HEK293 (cell line): ENCODE measurements at regions not wholly inside any gene's neighbourhood (a gene's known extent, or its start where the extent isn't known, plus 50 kb on each side); places are given as distances from the start of the nearest gene placed in this dataset.
A peak's percentile ranks its signal among the peaks of the same experiment; 100 is the strongest.

Source experiments
- CTCF ChIA-PET: fragments of 350-600 bp; formaldehyde crosslinking; extraction: SDS; loops from one replicate; lab custom pipeline; 2021; ENCODE audit warnings: antibody characterized with exemption; lab: Yijun Ruan, JAX
- POLR2A ChIA-PET: fragments of 300-600 bp; formaldehyde crosslinking; extraction: SDS; loops from one replicate; lab custom pipeline; 2020; ENCODE audit warnings: antibody characterized with exemption, inconsistent platforms; lab: Yijun Ruan, JAX
- H3K27ac ChIP-seq: fragments of 200-500 bp; sonication (Bioruptor generic); 2 replicates; pipeline ENCODE4 v1.5.1; 2014; ENCODE audit warnings: low read depth, low read length, control low read depth, inconsistent platforms; ENCODE audit errors: extremely low read depth
- H3K36me3 ChIP-seq, 2 experiments: fragments of 200-500 bp in 1 of 2; sonication (Bioruptor generic) in 1 of 2; 1 replicate in 1 of 2; 2 replicates in 1 of 2; pipeline ENCODE4 v1.5.1; 2014 to 2017; ENCODE audit warnings: inconsistent platforms in 2 of 2, low read length in 2 of 2; ENCODE audit not compliant: control insufficient read depth in 2 of 2, insufficient read depth in 1 of 2
- H3K4me1 ChIP-seq: fragments of 200-500 bp; sonication (Bioruptor generic); 2 replicates; pipeline ENCODE4 v1.5.1; 2014; ENCODE audit warnings: mild to moderate bottlenecking, low read length, inconsistent platforms; ENCODE audit not compliant: control insufficient read depth, insufficient read depth
- H3K4me3 ChIP-seq: 2 replicates; pipeline ENCODE4 v1.5.1; 2011; ENCODE audit warnings: low read depth, mild to moderate bottlenecking, control low read depth, low read length, moderate library complexity
- H3K9me3 ChIP-seq: fragments of 200-500 bp; sonication (Bioruptor generic); 2 replicates; pipeline ENCODE4 v1.5.1; 2014; ENCODE audit warnings: low read depth, low read length, inconsistent platforms; ENCODE audit not compliant: control insufficient read depth, insufficient read depth
- BCL11B ChIP-seq: fragments of 450-650 bp; formaldehyde crosslinking; IDR thresholded peaks from 2 replicates; pipeline ENCODE4 v1.5.1; 2016; ENCODE audit warnings: low read depth, missing biosample characterization, missing genetic modification characterization
- CTCF ChIP-seq: fragments of 450-650 bp; formaldehyde crosslinking; IDR thresholded peaks from 2 replicates; pipeline ENCODE4 v1.5.1; 2016; ENCODE audit warnings: missing biosample characterization, missing genetic modification characterization
- REST ChIP-seq: fragments of 450-650 bp; formaldehyde crosslinking; IDR thresholded peaks from 2 replicates; pipeline ENCODE4 v1.5.1; 2016; ENCODE audit warnings: missing biosample characterization, missing genetic modification characterization
- ZBTB48 ChIP-seq: fragments of 450-650 bp; formaldehyde crosslinking; IDR thresholded peaks from 2 replicates; pipeline ENCODE4 v1.5.1; 2016; ENCODE audit warnings: missing biosample characterization, missing genetic modification characterization
- ZNF114 ChIP-seq: fragments of 450-650 bp; formaldehyde crosslinking; IDR thresholded peaks from 2 replicates; pipeline ENCODE4 v1.5.0; 2017; ENCODE audit warnings: missing biosample characterization, missing genetic modification characterization
- ZNF202 ChIP-seq: fragments of 450-650 bp; formaldehyde crosslinking; IDR thresholded peaks from 2 replicates; pipeline ENCODE4 v1.5.1; 2016; ENCODE audit warnings: missing biosample characterization, missing genetic modification characterization, borderline replicate concordance
- ZNF214 ChIP-seq: fragments of 450-650 bp; formaldehyde crosslinking; IDR thresholded peaks from 2 replicates; pipeline ENCODE4 v1.5.1; 2017; ENCODE audit warnings: missing biosample characterization, mild to moderate bottlenecking, missing genetic modification characterization, borderline replicate concordance
- ZNF362 ChIP-seq: fragments of 450-650 bp; formaldehyde crosslinking; IDR thresholded peaks from 2 replicates; pipeline ENCODE4 v1.5.1; 2016; ENCODE audit warnings: missing biosample characterization, missing genetic modification characterization
- ZNF404 ChIP-seq: fragments of 450-650 bp; formaldehyde crosslinking; IDR thresholded peaks from 2 replicates; pipeline ENCODE4 v1.5.1; 2017; ENCODE audit warnings: missing biosample characterization, missing genetic modification characterization
- ZNF426 ChIP-seq: fragments of 450-650 bp; formaldehyde crosslinking; IDR thresholded peaks from 2 replicates; pipeline ENCODE4 v1.5.1; 2017; ENCODE audit warnings: missing biosample characterization, missing genetic modification characterization, mild to moderate bottlenecking, inconsistent platforms, moderate library complexity
- ZNF433 ChIP-seq: fragments of 450-650 bp; formaldehyde crosslinking; IDR thresholded peaks from 2 replicates; pipeline ENCODE4 v1.5.1; 2016; ENCODE audit warnings: missing biosample characterization, missing genetic modification characterization, low read depth
- ZNF510 ChIP-seq: fragments of 450-650 bp; formaldehyde crosslinking; IDR thresholded peaks from 2 replicates; pipeline ENCODE4 v1.5.1; 2018; ENCODE audit warnings: mild to moderate bottlenecking, missing genetic modification characterization, missing biosample characterization; ENCODE audit not compliant: insufficient replicate concordance
- ZNF518A ChIP-seq: fragments of 450-650 bp; formaldehyde crosslinking; conservative IDR thresholded peaks from 2 replicates; pipeline ENCODE4 v1.5.1; 2016; ENCODE audit warnings: low read depth, missing biosample characterization, missing genetic modification characterization
- ZNF555 ChIP-seq: fragments of 450-650 bp; formaldehyde crosslinking; conservative IDR thresholded peaks from 2 replicates; pipeline ENCODE4 v1.5.1; 2017; ENCODE audit warnings: missing biosample characterization, mild to moderate bottlenecking, missing genetic modification characterization, inconsistent platforms
- ZNF560 ChIP-seq: fragments of 450-650 bp; formaldehyde crosslinking; IDR thresholded peaks from 2 replicates; pipeline ENCODE4 v1.5.1; 2017; ENCODE audit warnings: missing biosample characterization, missing genetic modification characterization, borderline replicate concordance
- ZNF610 ChIP-seq: fragments of 450-650 bp; formaldehyde crosslinking; IDR thresholded peaks from 2 replicates; pipeline ENCODE4 v1.5.1; 2016; ENCODE audit warnings: missing biosample characterization, missing genetic modification characterization, borderline replicate concordance
- ZNF623 ChIP-seq: fragments of 450-650 bp; formaldehyde crosslinking; IDR thresholded peaks from 2 replicates; pipeline ENCODE4 v1.5.1; 2016; ENCODE audit warnings: missing biosample characterization, missing genetic modification characterization
- ZNF792 ChIP-seq: fragments of 450-650 bp; formaldehyde crosslinking; IDR thresholded peaks from 2 replicates; pipeline ENCODE4 v1.5.1; 2016; ENCODE audit warnings: missing biosample characterization, missing genetic modification characterization
- ZNF843 ChIP-seq: fragments of 450-650 bp; formaldehyde crosslinking; IDR thresholded peaks from 2 replicates; pipeline ENCODE4 v1.5.1; 2016; ENCODE audit warnings: missing biosample characterization, missing genetic modification characterization
- ZXDB ChIP-seq: fragments of 450-650 bp; formaldehyde crosslinking; IDR thresholded peaks from 2 replicates; pipeline ENCODE4 v1.5.1; 2016; ENCODE audit warnings: missing biosample characterization, missing genetic modification characterization
- TF ChIP-seq, protein P1 (sequence below): fragments of 450-650 bp; formaldehyde crosslinking; conservative IDR thresholded peaks from 2 replicates; pipeline ENCODE4 v1.5.1; 2016; ENCODE audit warnings: low read depth, missing biosample characterization, missing genetic modification characterization

DNA sequence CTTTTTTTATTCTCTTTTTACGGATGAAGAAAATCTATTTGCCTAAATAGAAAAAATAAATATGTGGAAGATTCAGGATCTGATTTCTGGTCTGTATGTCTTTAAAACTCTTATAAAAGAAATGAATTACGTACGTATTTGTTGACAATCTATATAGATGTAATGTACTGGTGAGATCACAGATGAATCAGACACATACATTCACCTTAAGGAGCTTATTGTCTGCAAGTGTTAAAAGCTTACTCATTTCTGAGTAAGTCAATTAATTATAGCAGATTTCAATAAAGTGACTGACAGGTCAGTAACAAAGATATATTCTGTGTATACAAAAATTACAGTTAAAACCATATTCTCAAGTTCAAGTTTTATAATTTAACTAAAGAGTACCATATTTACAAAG lies 66.6 kb upstream of the NAF1 start (continued):
- TF ChIP-seq ZNF433 (tag by site-specific recombination) = no peak
- no peak for TF ChIP-seq ZNF404
- TF ChIP-seq REST (tag by site-specific recombination) = no peak
- no peak for TF ChIP-seq ZNF843 (tag by site-specific recombination)
- no peak for TF ChIP-seq BCL11B
- no peak for TF ChIP-seq ZNF792 (tag by site-specific recombination)
- TF ChIP-seq ZNF214 (tag by site-specific recombination) = no peak
- no peak for TF ChIP-seq ZNF114 (tag by site-specific recombination)
- TF ChIP-seq ZNF610 (tag by site-specific recombination) = no peak

GRCh38 chr4:163228648-163229047 lies 62.0 kb upstream of the NAF1 start:
- ChIA-PET POLR2A (no interaction called here), CTCF (no interaction called here)
- no peak overlapping the region for H3K27ac ChIP-seq
- H3K4me1 ChIP-seq = no peaks in the 10 kb centered on the region
- no peak overlapping the region for H3K4me3 ChIP-seq
- H3K9me3 ChIP-seq = no peaks in the 10 kb centered on the region
- no peaks in the 10 kb centered on the region for H3K36me3 ChIP-seq
- TF ChIP-seq ZNF560 (tag by site-specific recombination) (no peak), ZNF623 (peak; percentile 50), ZNF518A (tag by site-specific recombination) (peak; percentile 85), CTCF (tag by site-specific recombination) (no peak), ZNF202 (tag by site-specific recombination) (0 out of 2 replicates have a peak, but pooled peaks have one; percentile 29), ZNF510 (tag by site-specific recombination) (peak; percentile 69), ZXDB (tag by site-specific recombination) (peak; percentile 49), ZNF362 (tag by site-specific recombination) (no peak), ZNF426 (tag by site-specific recombination) (peak; percentile 81), ZBTB48 (no peak), ZNF792 (tag by site-specific recombination) (no peak), ZNF555 (tag by site-specific recombination) (peak; percentile 82)
- TF ChIP-seq, protein P1, sequence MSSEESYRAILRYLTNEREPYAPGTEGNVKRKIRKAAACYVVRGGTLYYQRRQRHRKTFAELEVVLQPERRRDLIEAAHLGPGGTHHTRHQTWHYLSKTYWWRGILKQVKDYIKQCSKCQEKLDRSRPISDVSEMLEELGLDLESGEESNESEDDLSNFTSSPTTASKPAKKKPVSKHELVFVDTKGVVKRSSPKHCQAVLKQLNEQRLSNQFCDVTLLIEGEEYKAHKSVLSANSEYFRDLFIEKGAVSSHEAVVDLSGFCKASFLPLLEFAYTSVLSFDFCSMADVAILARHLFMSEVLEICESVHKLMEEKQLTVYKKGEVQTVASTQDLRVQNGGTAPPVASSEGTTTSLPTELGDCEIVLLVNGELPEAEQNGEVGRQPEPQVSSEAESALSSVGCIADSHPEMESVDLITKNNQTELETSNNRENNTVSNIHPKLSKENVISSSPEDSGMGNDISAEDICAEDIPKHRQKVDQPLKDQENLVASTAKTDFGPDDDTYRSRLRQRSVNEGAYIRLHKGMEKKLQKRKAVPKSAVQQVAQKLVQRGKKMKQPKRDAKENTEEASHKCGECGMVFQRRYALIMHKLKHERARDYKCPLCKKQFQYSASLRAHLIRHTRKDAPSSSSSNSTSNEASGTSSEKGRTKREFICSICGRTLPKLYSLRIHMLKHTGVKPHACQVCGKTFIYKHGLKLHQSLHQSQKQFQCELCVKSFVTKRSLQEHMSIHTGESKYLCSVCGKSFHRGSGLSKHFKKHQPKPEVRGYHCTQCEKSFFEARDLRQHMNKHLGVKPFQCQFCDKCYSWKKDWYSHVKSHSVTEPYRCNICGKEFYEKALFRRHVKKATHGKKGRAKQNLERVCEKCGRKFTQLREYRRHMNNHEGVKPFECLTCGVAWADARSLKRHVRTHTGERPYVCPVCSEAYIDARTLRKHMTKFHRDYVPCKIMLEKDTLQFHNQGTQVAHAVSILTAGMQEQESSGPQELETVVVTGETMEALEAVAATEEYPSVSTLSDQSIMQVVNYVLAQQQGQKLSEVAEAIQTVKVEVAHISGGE (tag by site-specific recombination) = peak; percentile 76
